22Rv1 (cell line): ENCODE measurements at regions not wholly inside any gene's neighbourhood (a gene's known extent, or its start where the extent isn't known, plus 50 kb on each side); places are given as distances from the start of the nearest gene placed in this dataset.
"Not testable (repeated sequence)": the region's sequence is repeated elsewhere in the genome, so short reads cannot be mapped to it uniquely, and the experiment has no call there.

Experiments
- ZFX ChIP-seq: fragments of 450-650 bp; IDR thresholded peaks from 2 replicates; pipeline ENCODE4 v1.6.1; 2017; ENCODE audit warnings: antibody characterized with exemption, borderline replicate concordance
- TF ChIP-seq, protein P1 (sequence below): fragments of 450-650 bp; IDR thresholded peaks from 2 replicates; pipeline ENCODE4 v1.5.1; 2017; ENCODE audit warnings: mild to moderate bottlenecking

DNA sequence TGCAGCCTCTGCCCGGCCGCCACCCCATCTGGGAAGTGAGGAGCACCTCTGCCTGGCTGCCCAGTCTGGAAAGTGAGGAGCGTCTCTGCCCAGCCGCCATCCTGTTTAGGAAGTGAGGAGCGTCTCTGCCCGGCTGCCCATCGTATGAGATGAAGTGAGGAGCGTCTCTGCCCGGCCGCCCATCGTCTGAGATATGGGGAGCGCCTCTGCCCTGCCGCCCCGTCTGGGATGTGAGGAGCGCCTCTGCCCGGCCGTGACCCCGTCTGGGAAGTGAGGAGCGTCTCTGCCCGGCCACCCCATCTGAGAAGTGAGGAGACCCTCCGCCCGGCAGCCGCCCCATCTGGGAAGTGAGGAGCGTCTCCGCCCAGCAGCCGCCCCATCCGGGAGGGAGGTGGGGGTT lies 1069.5 kb upstream of the EPHA6 start:
- TF ChIP-seq, protein P1, sequence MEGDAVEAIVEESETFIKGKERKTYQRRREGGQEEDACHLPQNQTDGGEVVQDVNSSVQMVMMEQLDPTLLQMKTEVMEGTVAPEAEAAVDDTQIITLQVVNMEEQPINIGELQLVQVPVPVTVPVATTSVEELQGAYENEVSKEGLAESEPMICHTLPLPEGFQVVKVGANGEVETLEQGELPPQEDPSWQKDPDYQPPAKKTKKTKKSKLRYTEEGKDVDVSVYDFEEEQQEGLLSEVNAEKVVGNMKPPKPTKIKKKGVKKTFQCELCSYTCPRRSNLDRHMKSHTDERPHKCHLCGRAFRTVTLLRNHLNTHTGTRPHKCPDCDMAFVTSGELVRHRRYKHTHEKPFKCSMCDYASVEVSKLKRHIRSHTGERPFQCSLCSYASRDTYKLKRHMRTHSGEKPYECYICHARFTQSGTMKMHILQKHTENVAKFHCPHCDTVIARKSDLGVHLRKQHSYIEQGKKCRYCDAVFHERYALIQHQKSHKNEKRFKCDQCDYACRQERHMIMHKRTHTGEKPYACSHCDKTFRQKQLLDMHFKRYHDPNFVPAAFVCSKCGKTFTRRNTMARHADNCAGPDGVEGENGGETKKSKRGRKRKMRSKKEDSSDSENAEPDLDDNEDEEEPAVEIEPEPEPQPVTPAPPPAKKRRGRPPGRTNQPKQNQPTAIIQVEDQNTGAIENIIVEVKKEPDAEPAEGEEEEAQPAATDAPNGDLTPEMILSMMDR: not testable (repeated sequence)
- not testable (repeated sequence) for TF ChIP-seq ZFX
